Osteocyte (in vitro differentiated cells): ENCODE measurements at regions not wholly inside any gene's neighbourhood (a gene's known extent, or its start where the extent isn't known, plus 50 kb on each side); places are given as distances from the start of the nearest gene placed in this dataset.

Source experiments
- DNase-seq: peaks from one replicate; pipeline ENCODE4 v3.0.0; 2021; ENCODE audit warnings: mixed read lengths; ENCODE audit not compliant: unreplicated experiment; ENCODE audit errors: extremely low spot score
- H3K27ac Mint-ChIP-seq: one replicate; pipeline ENCODE4 v1.8.0; 2021; ENCODE audit warnings: mild to moderate bottlenecking, mixed read lengths; ENCODE audit not compliant: unreplicated experiment
- H3K27me3 Mint-ChIP-seq: one replicate; pipeline ENCODE4 v1.8.0; 2021; ENCODE audit warnings: mixed read lengths; ENCODE audit not compliant: unreplicated experiment
- H3K36me3 Mint-ChIP-seq: one replicate; pipeline ENCODE4 v1.8.0; 2021; ENCODE audit warnings: mixed read lengths; ENCODE audit not compliant: unreplicated experiment
- H3K4me1 Mint-ChIP-seq: one replicate; pipeline ENCODE4 v1.8.0; 2021; ENCODE audit warnings: mixed read lengths; ENCODE audit not compliant: unreplicated experiment
- H3K4me3 Mint-ChIP-seq: one replicate; pipeline ENCODE4 v1.8.0; 2021; ENCODE audit warnings: mild to moderate bottlenecking, moderate library complexity, mixed read lengths; ENCODE audit not compliant: unreplicated experiment
- H3K9me3 Mint-ChIP-seq: one replicate; pipeline ENCODE4 v1.8.0; 2021; ENCODE audit warnings: mixed read lengths; ENCODE audit not compliant: unreplicated experiment
- TF ChIP-seq, protein P1 (sequence below): fragments of 200-600 bp; sonication (generic); IDR thresholded peaks from 2 replicates; pipeline ENCODE4 v1.5.0; 2021; ENCODE audit warnings: antibody characterized with exemption, mild to moderate bottlenecking, moderate library complexity

DNA sequence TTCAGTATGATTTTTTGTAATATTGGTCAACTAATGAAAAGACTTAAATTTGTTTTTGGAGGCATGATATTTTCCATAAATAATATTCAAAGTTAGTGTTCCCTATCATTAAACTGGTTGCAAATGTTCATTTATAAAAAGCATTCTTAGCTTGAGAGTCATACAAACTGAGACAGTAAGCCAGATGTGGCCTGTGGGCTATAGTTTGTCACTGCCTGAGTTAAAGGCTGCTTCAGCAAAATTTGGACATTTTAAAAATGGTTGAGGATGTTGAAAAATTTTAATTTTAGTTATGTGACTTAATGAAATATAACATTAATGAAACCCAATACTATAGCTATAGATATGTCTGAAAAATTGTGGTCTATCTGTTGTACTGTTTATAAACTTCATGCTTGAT is 180.2 kb upstream of the CACNA2D1 start:
- no peak for DNase-seq
- Mint-ChIP-seq H3K4me1 (no peaks in the 10 kb centered on the region), H3K27me3 (peaks cover 3% of the 10 kb centered on the region), H3K27ac (no peak overlapping the region), H3K4me3 (no peak overlapping the region), H3K36me3 (no peaks in the 10 kb centered on the region), H3K9me3 (peaks cover 9% of the 10 kb centered on the region)
- TF ChIP-seq, protein P1, sequence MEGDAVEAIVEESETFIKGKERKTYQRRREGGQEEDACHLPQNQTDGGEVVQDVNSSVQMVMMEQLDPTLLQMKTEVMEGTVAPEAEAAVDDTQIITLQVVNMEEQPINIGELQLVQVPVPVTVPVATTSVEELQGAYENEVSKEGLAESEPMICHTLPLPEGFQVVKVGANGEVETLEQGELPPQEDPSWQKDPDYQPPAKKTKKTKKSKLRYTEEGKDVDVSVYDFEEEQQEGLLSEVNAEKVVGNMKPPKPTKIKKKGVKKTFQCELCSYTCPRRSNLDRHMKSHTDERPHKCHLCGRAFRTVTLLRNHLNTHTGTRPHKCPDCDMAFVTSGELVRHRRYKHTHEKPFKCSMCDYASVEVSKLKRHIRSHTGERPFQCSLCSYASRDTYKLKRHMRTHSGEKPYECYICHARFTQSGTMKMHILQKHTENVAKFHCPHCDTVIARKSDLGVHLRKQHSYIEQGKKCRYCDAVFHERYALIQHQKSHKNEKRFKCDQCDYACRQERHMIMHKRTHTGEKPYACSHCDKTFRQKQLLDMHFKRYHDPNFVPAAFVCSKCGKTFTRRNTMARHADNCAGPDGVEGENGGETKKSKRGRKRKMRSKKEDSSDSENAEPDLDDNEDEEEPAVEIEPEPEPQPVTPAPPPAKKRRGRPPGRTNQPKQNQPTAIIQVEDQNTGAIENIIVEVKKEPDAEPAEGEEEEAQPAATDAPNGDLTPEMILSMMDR = no peak

DNA sequence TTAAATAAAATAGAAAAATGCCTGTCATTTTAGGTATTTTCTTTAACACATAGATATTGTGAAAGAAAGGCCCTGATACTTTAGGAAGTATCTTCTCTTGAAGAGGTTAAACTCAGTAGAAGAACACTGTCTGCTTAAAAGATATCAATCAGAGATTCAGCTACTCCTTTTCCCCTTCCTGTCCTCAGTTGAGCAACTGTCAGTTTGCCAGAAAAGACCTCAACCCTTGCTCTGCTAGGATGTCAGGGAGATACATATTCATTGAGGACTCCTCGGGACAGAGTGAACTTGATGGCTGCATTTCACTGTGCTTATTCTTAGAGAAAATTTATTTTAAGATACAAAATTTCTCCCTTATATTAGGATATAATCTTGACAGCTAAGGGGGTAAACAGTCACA is 173.6 kb upstream of the CACNA2D1 start:
- H3K27me3 Mint-ChIP-seq = peaks cover 6% of the 10 kb centered on the region
- no peak overlapping the region for H3K4me3 Mint-ChIP-seq
- H3K27ac Mint-ChIP-seq = no peak overlapping the region
- H3K4me1 Mint-ChIP-seq = no peaks in the 10 kb centered on the region
- TF ChIP-seq, protein P1 = no peak
- no peaks in the 10 kb centered on the region for H3K36me3 Mint-ChIP-seq
- peaks cover 9% of the 10 kb centered on the region for H3K9me3 Mint-ChIP-seq
- no peak for DNase-seq

DNA sequence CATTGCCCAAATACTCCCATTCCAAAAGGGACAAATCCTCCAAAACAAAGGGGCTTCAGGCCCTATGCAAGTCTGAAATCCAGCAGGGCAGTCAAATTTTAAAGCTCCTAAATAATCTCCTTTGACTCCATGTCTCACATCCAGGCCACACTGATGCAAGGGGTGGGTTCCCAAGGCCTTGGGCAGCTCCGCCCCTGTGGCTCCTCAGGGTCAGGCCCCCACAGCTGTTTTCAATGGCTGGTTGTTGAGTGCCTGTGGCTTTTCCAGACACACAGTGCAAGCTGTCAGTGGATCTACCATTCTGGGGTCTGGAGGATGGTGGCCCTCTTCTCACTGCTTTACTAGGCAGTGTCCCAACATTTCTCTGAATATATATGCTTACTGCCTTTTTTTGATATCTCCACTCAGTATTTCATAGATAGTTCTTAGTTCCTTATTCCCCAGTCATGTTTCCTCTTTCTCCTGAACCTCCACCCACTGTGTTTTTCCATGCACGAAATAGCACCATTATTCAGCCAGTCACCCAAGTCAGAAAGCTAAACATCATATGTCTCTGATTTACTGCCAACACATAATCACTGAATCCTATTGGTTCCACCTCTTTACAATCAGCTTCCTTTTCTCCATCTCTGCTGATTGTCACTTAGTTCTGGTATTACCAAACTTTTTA is 172.6 kb upstream of the CACNA2D1 start:
- H3K4me3 Mint-ChIP-seq = no peak overlapping the region
- no peaks in the 10 kb centered on the region for H3K4me1 Mint-ChIP-seq
- H3K9me3 Mint-ChIP-seq = peaks cover 4% of the 10 kb centered on the region
- H3K27me3 Mint-ChIP-seq = peaks cover 2% of the 10 kb centered on the region
- no peak for DNase-seq
- no peak overlapping the region for H3K27ac Mint-ChIP-seq
- no peaks in the 10 kb centered on the region for H3K36me3 Mint-ChIP-seq
- TF ChIP-seq, protein P1 = no peak

DNA sequence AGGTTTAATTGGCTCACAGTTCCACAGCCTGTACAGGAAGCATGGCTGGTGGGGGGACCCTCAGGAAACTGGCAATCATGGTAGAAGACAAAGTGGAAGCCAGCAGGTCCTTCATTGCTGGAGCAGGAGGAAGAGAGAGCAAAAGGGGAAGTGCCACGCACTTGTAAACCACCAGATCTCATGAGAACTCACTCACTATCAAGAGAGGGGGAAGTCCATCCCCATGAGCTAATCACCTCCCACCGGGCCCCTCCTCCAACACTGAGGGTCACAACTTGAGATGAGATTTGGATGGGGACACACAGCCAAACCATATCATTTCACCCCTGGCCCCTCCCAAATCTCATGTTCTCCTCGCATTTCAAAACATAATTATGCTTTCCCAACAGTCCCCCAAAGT is 171.9 kb upstream of the CACNA2D1 start:
- Mint-ChIP-seq H3K27me3 (peaks cover 2% of the 10 kb centered on the region), H3K4me1 (no peaks in the 10 kb centered on the region)

DNA sequence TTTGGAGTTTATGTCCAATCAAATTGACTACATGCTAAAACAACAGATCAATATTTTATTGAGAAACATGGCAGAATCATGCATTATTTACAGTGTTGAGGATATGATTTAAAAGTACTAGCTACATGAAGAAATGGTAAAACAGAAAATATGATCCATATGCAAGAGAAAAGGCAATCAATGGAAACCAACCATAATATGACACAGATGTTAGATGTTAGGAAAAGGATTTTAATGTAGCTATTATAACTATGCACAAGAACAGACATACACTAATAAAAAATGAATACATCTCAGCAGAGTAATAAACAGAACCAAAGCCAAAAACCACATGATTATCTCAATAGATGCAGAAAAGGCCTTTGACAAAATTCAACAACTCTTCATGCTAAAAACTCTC is 166.2 kb upstream of the CACNA2D1 start:
- H3K4me3 Mint-ChIP-seq = no peak overlapping the region
- no peak for DNase-seq
- H3K27me3 Mint-ChIP-seq = no peaks in the 10 kb centered on the region
- no peaks in the 10 kb centered on the region for H3K4me1 Mint-ChIP-seq
- H3K27ac Mint-ChIP-seq = no peak overlapping the region
- TF ChIP-seq, protein P1 = no peak
- no peaks in the 10 kb centered on the region for H3K9me3 Mint-ChIP-seq
- no peaks in the 10 kb centered on the region for H3K36me3 Mint-ChIP-seq

More for the DNA sequence above, 171.9 kb upstream of the CACNA2D1 start:
- H3K4me3 Mint-ChIP-seq = no peak overlapping the region
- H3K36me3 Mint-ChIP-seq = no peaks in the 10 kb centered on the region
- no peak for DNase-seq
- H3K9me3 Mint-ChIP-seq = no peaks in the 10 kb centered on the region
- H3K27ac Mint-ChIP-seq = no peak overlapping the region
- TF ChIP-seq, protein P1 = no peak
